SK-N-MC (cell line): ENCODE measurements at regions not wholly inside any gene's neighbourhood (a gene's known extent, or its start where the extent isn't known, plus 50 kb on each side); places are given as distances from the start of the nearest gene placed in this dataset.

Source experiments
- EZH2 ChIP-seq: fragments of 200-600 bp; sonication (generic); IDR thresholded peaks from one replicate; pipeline ENCODE4 v1.6.1; 2017; ENCODE audit warnings: antibody characterized with exemption
- FOXP2 ChIP-seq: optimal IDR thresholded peaks from 2 replicates; pipeline ENCODE3; 2011; ENCODE audit warnings: mild to moderate bottlenecking, moderate library complexity; ENCODE audit not compliant: insufficient read depth; ENCODE audit errors: extremely low read length, control extremely low read depth
- POLR2AphosphoS5 ChIP-seq: IDR thresholded peaks from 2 replicates; pipeline ENCODE4 v1.6.1; 2012; ENCODE audit warnings: mild to moderate bottlenecking, low read depth, low read length, borderline replicate concordance

- TF ChIP-seq EZH2 (no peak), POLR2AphosphoS5 (no peak), FOXP2 (no peak)
Observed at GRCh38 chr2:17413036-17413435, 105.2 kb downstream of the RAD51AP2 start.
